ENCODE measurements at regions not wholly inside any gene's neighbourhood (a gene's known extent, or its start where the extent isn't known, plus 50 kb on each side); places are given as distances from the start of the nearest gene placed in this dataset.
"Not testable (repeated sequence)": the region's sequence is repeated elsewhere in the genome, so short reads cannot be mapped to it uniquely, and the experiment has no call there.

DNA sequence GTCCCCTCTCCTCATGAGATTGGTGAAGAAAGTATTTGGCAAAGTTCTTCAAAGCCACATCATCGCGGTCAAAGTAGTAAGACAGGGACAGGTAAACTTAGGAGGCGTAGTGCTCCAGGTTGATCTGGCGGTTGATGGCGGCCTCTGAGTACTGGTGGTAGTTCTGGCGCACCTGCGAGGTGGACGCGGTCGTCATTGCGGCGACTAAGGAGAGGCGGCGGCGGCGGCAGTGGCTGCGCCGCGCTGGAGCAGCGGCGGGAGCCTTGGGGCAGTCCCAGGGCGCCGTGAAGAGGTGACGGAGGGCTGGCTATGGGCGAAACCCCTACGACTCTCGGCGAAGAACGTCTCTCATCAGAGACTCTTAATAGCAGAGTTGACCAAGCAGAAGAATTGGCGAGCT is 107.2 kb upstream of the UBE2E3 start:
- no peaks in the 10 kb centered on the region for H3K36me3 ChIP-seq (replicated peaks in 1 of 2; ENCODE audit: insufficient read depth in 1 of 2, low read depth in 2 of 2)
- DNase-seq: no peak
- no peaks in the 10 kb centered on the region for H3K4me1 ChIP-seq
- H3K27me3 ChIP-seq: no peaks in the 10 kb centered on the region
- TF ChIP-seq CTCF (IDR thresholded peaks at IDR 0.05) (no peak), POLR2A (IDR thresholded peaks at IDR 0.05) (no peak)
- WGBS, 2 donors: 78 to 84% methylated on average over 22 to 27 of the region's 30 CpGs
- intact Hi-C loops (cut with DNase I): no loop called here
- H3K4me3 ChIP-seq: no peak overlapping the region
- no peak overlapping the region for H3K27ac ChIP-seq
- H3K9me3 ChIP-seq: no peaks in the 10 kb centered on the region
- no peak for ATAC-seq

DNA sequence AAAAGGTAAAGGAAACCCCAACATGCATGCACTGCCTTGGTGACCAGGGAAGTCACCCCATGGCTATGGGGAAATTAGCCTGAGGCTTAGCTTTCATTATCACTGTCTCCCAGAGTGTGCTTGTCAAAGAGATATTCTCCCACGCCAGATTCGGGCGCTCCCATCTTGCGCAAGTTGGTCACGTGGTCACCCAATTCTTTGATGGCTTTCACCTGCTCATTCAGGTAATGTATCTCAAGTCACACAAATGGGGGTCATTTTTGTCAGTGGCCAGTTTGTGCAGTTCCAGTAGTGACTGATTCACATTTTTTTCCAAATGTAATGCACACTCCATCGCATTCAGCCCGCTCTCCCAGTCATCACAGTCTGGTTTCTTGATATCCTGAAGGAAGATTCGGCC is 107.6 kb upstream of the UBE2E3 start:
- H3K4me3 ChIP-seq; H3K4me1 ChIP-seq; intact Hi-C loops (cut with DNase I); H3K27ac ChIP-seq; ATAC-seq; DNase-seq; H3K27me3 ChIP-seq; H3K9me3 ChIP-seq; H3K36me3 ChIP-seq (replicated peaks in 1 of 2; ENCODE audit: insufficient read depth in 1 of 2, low read depth in 2 of 2): not testable (repeated sequence)
- 87 to 90% methylated on average over 8 of the region's 8 CpGs for WGBS, 2 donors

DNA sequence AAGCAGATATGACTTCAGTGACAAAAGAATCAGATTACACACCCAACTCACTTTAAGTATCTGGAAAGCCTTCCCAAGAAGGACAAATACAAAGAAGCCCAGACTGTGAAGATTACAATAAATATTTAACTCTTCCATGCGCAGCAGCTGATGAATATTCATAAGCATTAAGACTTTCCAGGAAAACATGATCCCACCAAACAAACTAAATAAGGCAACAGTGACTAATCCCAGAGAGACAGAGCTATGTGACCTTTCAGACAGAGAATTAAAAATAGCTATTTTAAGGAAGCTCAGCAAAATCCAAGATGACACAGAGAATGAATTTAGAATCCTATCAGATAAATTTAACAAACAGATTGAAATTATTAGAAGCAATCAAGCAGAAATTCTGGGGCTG is 108.2 kb upstream of the UBE2E3 start:
- intact Hi-C loops (cut with DNase I): no loop called here
- H3K36me3 ChIP-seq (replicated peaks in 1 of 2; ENCODE audit: insufficient read depth in 1 of 2, low read depth in 2 of 2): no peaks in the 10 kb centered on the region
- H3K27me3 ChIP-seq: no peaks in the 10 kb centered on the region
- H3K27ac ChIP-seq: no peak overlapping the region
- H3K4me3 ChIP-seq: no peak overlapping the region
- TF ChIP-seq CTCF (IDR thresholded peaks at IDR 0.05) (no peak), POLR2A (IDR thresholded peaks at IDR 0.05) (no peak)
- no peaks in the 10 kb centered on the region for H3K4me1 ChIP-seq
- DNase-seq: no peak
- no peak for ATAC-seq
- H3K9me3 ChIP-seq: no peaks in the 10 kb centered on the region
- WGBS, 2 donors: 73 to 79% methylated on average over 1 of the region's 1 CpG

GRCh38 chr2:180871649-180872048 is 108.8 kb upstream of the UBE2E3 start:
- no peaks in the 10 kb centered on the region for H3K4me1 ChIP-seq
- intact Hi-C loops (cut with DNase I): no loop called here
- H3K36me3 ChIP-seq (replicated peaks in 1 of 2; ENCODE audit: insufficient read depth in 1 of 2, low read depth in 2 of 2): no peaks in the 10 kb centered on the region
- 62 to 66% methylated on average over 4 of the region's 4 CpGs for WGBS, 2 donors
- no peak overlapping the region for H3K4me3 ChIP-seq
- H3K9me3 ChIP-seq: no peaks in the 10 kb centered on the region
- no peak overlapping the region for H3K27ac ChIP-seq
- no peaks in the 10 kb centered on the region for H3K27me3 ChIP-seq
- TF ChIP-seq CTCF (IDR thresholded peaks at IDR 0.05) (no peak), POLR2A (IDR thresholded peaks at IDR 0.05) (no peak)
- DNase-seq (no peak), ATAC-seq (no peak)

DNA sequence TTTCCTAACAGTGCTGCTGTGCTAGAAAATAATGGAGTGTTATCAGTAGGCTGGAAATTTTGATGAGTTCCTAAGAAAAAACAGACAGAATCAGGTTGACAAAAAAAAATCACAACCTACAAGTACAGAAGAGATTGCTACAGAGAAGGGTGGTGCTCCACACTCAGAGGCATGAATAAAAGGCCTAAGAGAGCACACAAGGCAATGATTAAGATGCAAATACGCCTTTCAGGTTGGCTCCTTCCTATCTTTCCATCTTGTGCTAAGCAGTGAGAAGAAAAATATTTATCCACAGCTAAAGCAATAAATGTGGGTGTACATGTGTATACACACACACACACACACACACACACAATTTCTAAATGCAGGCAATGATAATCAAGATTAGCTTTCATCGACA is 130.6 kb upstream of the UBE2E3 start:
- H3K27me3 ChIP-seq: no peaks in the 10 kb centered on the region
- DNase-seq (no peak), ATAC-seq (no peak)
- no peak overlapping the region for H3K27ac ChIP-seq
- H3K9me3 ChIP-seq: no peaks in the 10 kb centered on the region
- WGBS, 2 donors: 83 to 94% methylated on average over 2 of the region's 2 CpGs
- no peaks in the 10 kb centered on the region for H3K4me1 ChIP-seq
- TF ChIP-seq CTCF (IDR thresholded peaks at IDR 0.05) (no peak), POLR2A (IDR thresholded peaks at IDR 0.05) (no peak)
- no peak overlapping the region for H3K4me3 ChIP-seq
- intact Hi-C loops (cut with DNase I): no loop called here
- H3K36me3 ChIP-seq (replicated peaks in 1 of 2; ENCODE audit: insufficient read depth in 1 of 2, low read depth in 2 of 2): no peaks in the 10 kb centered on the region
